ENCODE measurements at regions not wholly inside any gene's neighbourhood (a gene's known extent, or its start where the extent isn't known, plus 50 kb on each side); places are given as distances from the start of the nearest gene placed in this dataset.
"Not testable (repeated sequence)": the region's sequence is repeated elsewhere in the genome, so short reads cannot be mapped to it uniquely, and the experiment has no call there.

- no peak overlapping the region for H3K4me3 ChIP-seq (ENCODE audit: low read depth, low read length)
- no peaks in the 10 kb centered on the region for H3K9me3 ChIP-seq (ENCODE audit: control insufficient read depth, insufficient read depth, low read length)
- no peak for TF ChIP-seq CTCF (IDR thresholded peaks at IDR 0.05; ENCODE audit: low read depth, low read length)
- ChIA-PET POLR2A (no interaction called here), CTCF (no interaction called here)
- DNase-seq (ENCODE audit: low read depth, low spot score) = no peak
- no peaks in the 10 kb centered on the region for H3K27me3 ChIP-seq (ENCODE audit: control insufficient read depth, insufficient read depth, low read length)
- H3K27ac ChIP-seq (ENCODE audit: low read depth, low read length) = no peak overlapping the region
Observed at GRCh38 chr5:20305463-20305862, 317.5 kb upstream of the CDH18 start.

- H3K4me3 ChIP-seq (ENCODE audit: low read depth, low read length); H3K27ac ChIP-seq (ENCODE audit: low read depth, low read length); H3K27me3 ChIP-seq (ENCODE audit: control insufficient read depth, insufficient read depth, low read length); POLR2A ChIA-PET; H3K9me3 ChIP-seq (ENCODE audit: control insufficient read depth, insufficient read depth, low read length); CTCF ChIA-PET; DNase-seq (ENCODE audit: low read depth, low spot score): not testable (repeated sequence)
Observed at GRCh38 chr5:20304570-20304969, 316.6 kb upstream of the CDH18 start.

GRCh38 chr5:20300110-20300509, 312.1 kb upstream of the CDH18 start:
- CTCF ChIA-PET = no interaction called here
- POLR2A ChIA-PET = no interaction called here
- no peak for TF ChIP-seq CTCF (IDR thresholded peaks at IDR 0.05; ENCODE audit: low read depth, low read length)
- DNase-seq (ENCODE audit: low read depth, low spot score) = no peak
- H3K4me3 ChIP-seq (ENCODE audit: low read depth, low read length) = no peak overlapping the region
- no peaks in the 10 kb centered on the region for H3K9me3 ChIP-seq (ENCODE audit: control insufficient read depth, insufficient read depth, low read length)
- no peaks in the 10 kb centered on the region for H3K27me3 ChIP-seq (ENCODE audit: control insufficient read depth, insufficient read depth, low read length)
- H3K27ac ChIP-seq (ENCODE audit: low read depth, low read length) = no peak overlapping the region

GRCh38 chr5:20294696-20295095, 306.7 kb upstream of the CDH18 start:
- Histone ChIP-seq H3K9me3 (ENCODE audit: control insufficient read depth, insufficient read depth, low read length) (no peaks in the 10 kb centered on the region), H3K4me3 (ENCODE audit: low read depth, low read length) (no peak overlapping the region), H3K27me3 (ENCODE audit: control insufficient read depth, insufficient read depth, low read length) (no peaks in the 10 kb centered on the region), H3K27ac (ENCODE audit: low read depth, low read length) (no peak overlapping the region)
- DNase-seq (ENCODE audit: low read depth, low spot score) = no peak
- ChIA-PET CTCF (no interaction called here), POLR2A (no interaction called here)
- TF ChIP-seq CTCF (IDR thresholded peaks at IDR 0.05; ENCODE audit: low read depth, low read length) = no peak

- Histone ChIP-seq H3K27me3 (ENCODE audit: control insufficient read depth, insufficient read depth, low read length) (no peaks in the 10 kb centered on the region), H3K9me3 (ENCODE audit: control insufficient read depth, insufficient read depth, low read length) (no peaks in the 10 kb centered on the region), H3K4me3 (ENCODE audit: low read depth, low read length) (no peak overlapping the region), H3K27ac (ENCODE audit: low read depth, low read length) (no peak overlapping the region)
- DNase-seq (ENCODE audit: low read depth, low spot score) = no peak
- no peak for TF ChIP-seq CTCF (IDR thresholded peaks at IDR 0.05; ENCODE audit: low read depth, low read length)
- POLR2A ChIA-PET = no interaction called here
- CTCF ChIA-PET = no interaction called here
Observed at GRCh38 chr5:20291766-20292165, 303.8 kb upstream of the CDH18 start.

- Histone ChIP-seq H3K27me3 (ENCODE audit: control insufficient read depth, insufficient read depth, low read length) (no peaks in the 10 kb centered on the region), H3K4me3 (ENCODE audit: low read depth, low read length) (no peak overlapping the region), H3K9me3 (ENCODE audit: control insufficient read depth, insufficient read depth, low read length) (no peaks in the 10 kb centered on the region), H3K27ac (ENCODE audit: low read depth, low read length) (no peak overlapping the region)
- POLR2A ChIA-PET = no interaction called here
- no peak for DNase-seq (ENCODE audit: low read depth, low spot score)
- CTCF ChIA-PET = no interaction called here
- TF ChIP-seq CTCF (IDR thresholded peaks at IDR 0.05; ENCODE audit: low read depth, low read length) = no peak
Observed at GRCh38 chr5:20287640-20288039, 299.6 kb upstream of the CDH18 start.

All from AG04450 (cell line).